K562 (cell line): ENCODE measurements at regions not wholly inside any gene's neighbourhood (a gene's known extent, or its start where the extent isn't known, plus 50 kb on each side); places are given as distances from the start of the nearest gene placed in this dataset.

Experiments
- ATAC-seq: fragments of 200-7000 bp; cut with Tn5 transposase; 3 replicates; pipeline ENCODE4 v1.9.1; 2020; ENCODE audit warnings: moderate library complexity
- BruUV-seq: library from RNA; stranded (reverse); fragments of 400-500 nt; replicated peaks from 2 replicates; lab custom pipeline; 2021; lab: Mats Ljungman, UMichigan
- CTCF ChIA-PET: fragments of 300-600 bp; formaldehyde crosslinking; extraction: SDS; loops from one replicate; lab custom pipeline; 2021; ENCODE audit warnings: low intra/inter-chr PET ratio; lab: Yijun Ruan, JAX
- POLR2A ChIA-PET: fragments of 300-600, 350-650 bp; sonication (Branson Sonifier 250); formaldehyde crosslinking; extraction: SDS; loops from one replicate; lab custom pipeline; 2021; ENCODE audit warnings: antibody characterized with exemption, inconsistent platforms; lab: Yijun Ruan, JAX
- DNase-seq, 4 experiments: peaks; one replicate each; pipeline versions ENCODE4 v3.0.0 to v3.0.0-alpha.2; 2011 to 2018; ENCODE audit warnings: low spot score in 3 of 4, mixed read lengths in 3 of 4; ENCODE audit errors: extremely low read depth in 1 of 4
- FAIRE-seq: peaks from 2 replicates; lab custom pipeline; 2011; peaks lifted over from hg19 to GRCh38; lab: Jason Lieb, UNC
- H2AFZ ChIP-seq: 2 replicates; pipeline ENCODE4 v1.6.0; 2011; ENCODE audit warnings: low read depth, low read length, control low read depth, inconsistent platforms
- H3K27ac ChIP-seq: fragments of 200-600 bp; 3 replicates; pipeline ENCODE4 v1.8.0; 2011; ENCODE audit warnings: low read depth, mild to moderate bottlenecking, control low read depth, inconsistent platforms, low read length, moderate library complexity, mixed read lengths; ENCODE audit errors: extremely low read depth
- H3K27me3 ChIP-seq, 2 experiments: fragments of 300-600 bp in 1 of 2; 2 replicates in 1 of 2; 3 replicates in 1 of 2; pipeline versions ENCODE4 v1.6.0 to v1.8.0; 2011; ENCODE audit warnings: inconsistent platforms in 2 of 2, low read length in 2 of 2, mild to moderate bottlenecking in 1 of 2, mixed read lengths in 1 of 2, moderate library complexity in 1 of 2; ENCODE audit not compliant: control insufficient read depth in 2 of 2, insufficient read depth in 2 of 2
- H3K36me3 ChIP-seq: fragments of 300-600 bp; 3 replicates; pipeline ENCODE4 v1.8.0; 2011; ENCODE audit warnings: mild to moderate bottlenecking, low read length, inconsistent platforms; ENCODE audit not compliant: control insufficient read depth, insufficient read depth
- H3K4me1 ChIP-seq, 2 experiments: fragments of 200-600 bp in 1 of 2; replicated peaks in 1 of 2; 2 replicates in 1 of 2; 3 replicates in 1 of 2; pipeline versions ENCODE4 v1.5.1 to v1.8.0; 2011; ENCODE audit warnings: inconsistent platforms in 2 of 2, low read length in 2 of 2, mild to moderate bottlenecking in 1 of 2, mixed read lengths in 1 of 2, moderate library complexity in 1 of 2; ENCODE audit not compliant: control insufficient read depth in 2 of 2, insufficient read depth in 2 of 2
- H3K4me2 ChIP-seq: 2 replicates; pipeline ENCODE4 v1.6.1; 2011; ENCODE audit warnings: low read length, control low read depth, inconsistent platforms, mixed read lengths; ENCODE audit not compliant: insufficient read depth
- H3K4me3 ChIP-seq: fragments of 200-600 bp; sonication (generic), shearing (Covaris generic); 2 replicates; pipeline ENCODE4 v1.5.1; 2016; ENCODE audit warnings: control low read depth, inconsistent platforms
- H3K79me2 ChIP-seq: fragments of 200-600 bp; 3 replicates; pipeline ENCODE4 v1.8.0; 2011; ENCODE audit warnings: low read length, inconsistent platforms; ENCODE audit not compliant: control insufficient read depth, insufficient read depth
- H3K9ac ChIP-seq, 2 experiments: 2 replicates each; pipeline versions ENCODE4 v1.6.0 to v1.6.1; 2011; ENCODE audit warnings: low read depth in 2 of 2, low read length in 2 of 2, control low read depth in 1 of 2, inconsistent platforms in 1 of 2, mild to moderate bottlenecking in 1 of 2, mixed read lengths in 1 of 2; ENCODE audit not compliant: insufficient read depth in 1 of 2
- H3K9me1 ChIP-seq: one replicate; pipeline ENCODE4 v1.6.0; 2011; ENCODE audit warnings: inconsistent platforms, mild to moderate bottlenecking, low read length, moderate library complexity; ENCODE audit not compliant: control insufficient read depth, insufficient read depth
- H3K9me3 ChIP-seq: replicated peaks from 2 replicates; pipeline ENCODE4 v1.5.1; 2011; ENCODE audit warnings: low read depth, low read length, inconsistent platforms; ENCODE audit not compliant: control insufficient read depth, insufficient read depth
- H4K20me1 ChIP-seq: replicated peaks from 2 replicates; pipeline ENCODE4 v1.6.1; 2011; ENCODE audit warnings: low read length, inconsistent platforms, mixed read lengths; ENCODE audit not compliant: control insufficient read depth, insufficient read depth
- BACH1 ChIP-seq: fragments of 200-800 bp; sonication (Bioruptor generic); IDR thresholded peaks from 2 replicates; pipeline ENCODE4 v1.6.1; 2016; ENCODE audit warnings: missing genetic modification characterization, missing compliant biosample characterization
- PCBP2 ChIP-seq: fragments of 200-400 bp; formaldehyde crosslinking; IDR thresholded peaks from 2 replicates; pipeline ENCODE4 v1.6.1; 2018; ENCODE audit warnings: low read length, low read depth, mild to moderate bottlenecking, moderate library complexity; ENCODE audit not compliant: poor library complexity, severe bottlenecking
- POLR2AphosphoS5 ChIP-seq: IDR thresholded peaks from 2 replicates; pipeline ENCODE4 v1.6.1; 2011; ENCODE audit warnings: mild to moderate bottlenecking, low read depth, low read length, moderate library complexity; ENCODE audit not compliant: control insufficient read depth, insufficient read depth
- POU5F1 ChIP-seq: fragments of 150-350 bp; IDR thresholded peaks from 2 replicates; pipeline ENCODE4 v1.6.1; 2014; ENCODE audit warnings: borderline replicate concordance, low read length, low read depth, mild to moderate bottlenecking; ENCODE audit not compliant: partially characterized antibody
- SIN3B ChIP-seq: fragments of 450-650 bp; IDR thresholded peaks from 2 replicates; pipeline ENCODE4 v1.6.1; 2017; ENCODE audit warnings: low read depth, mild to moderate bottlenecking, moderate library complexity
- TBL1XR1 ChIP-seq, 2 experiments: IDR thresholded peaks; 2 replicates each; pipeline ENCODE4 v1.6.1; 2012; ENCODE audit warnings: improper control_type of control experiment in 2 of 2, low read length in 2 of 2, mild to moderate bottlenecking in 1 of 2
- ZFP1 ChIP-seq: fragments of 450-650 bp; formaldehyde crosslinking; IDR thresholded peaks from 2 replicates; pipeline ENCODE4 v1.4.0; 2020; ENCODE audit warnings: mild to moderate bottlenecking, mixed read lengths
- ZNF551 ChIP-seq: fragments of 250-450 bp; sonication (Bioruptor Pico); IDR thresholded peaks from 2 replicates; pipeline ENCODE4 v1.5.0; 2021; ENCODE audit warnings: mild to moderate bottlenecking, moderate library complexity
- ZNF699 ChIP-seq: fragments of 250-450 bp; sonication (Bioruptor Pico); IDR thresholded peaks from 2 replicates; pipeline ENCODE4 v1.8.0; 2021; ENCODE audit warnings: mild to moderate bottlenecking, moderate library complexity; ENCODE audit not compliant: insufficient replicate concordance
- ZSCAN32 ChIP-seq: fragments of 450-650 bp; formaldehyde crosslinking; IDR thresholded peaks from 2 replicates; pipeline ENCODE4 v1.4.0; 2020; ENCODE audit warnings: mild to moderate bottlenecking, moderate library complexity
- WGBS: fragments of 100-300 bp; shearing (Covaris generic); methylation state at CpG from one replicate; pipeline ENCODE4 v1.1.6; 2016; ENCODE audit warnings: low coverage, mixed read lengths; ENCODE audit not compliant: insufficient coverage; ENCODE audit errors: missing lambda C conversion rate; 5-methylcytosine and 5-hydroxymethylcytosine counted together
- in situ Hi-C: fragments of 300-500 bp; cut with MboI; formaldehyde crosslinking; loops from 4 replicates; pipeline ENCODE4 v1.15.0; 2018; ENCODE audit warnings: inconsistent platforms, mixed read lengths
- intact Hi-C: fragments of 100-400 bp; cut with micrococcal nuclease; formaldehyde crosslinking; loops from 2 replicates; pipeline ENCODE4 v1.14.2; 2022
- TF ChIP-seq, protein P1 (sequence below): sonication (generic); formaldehyde crosslinking; IDR thresholded peaks from 2 replicates; pipeline ENCODE4 v1.8.0; 2023; ENCODE audit warnings: missing genetic modification reagents, mild to moderate bottlenecking, borderline replicate concordance
- TF ChIP-seq, protein P2 (sequence below): sonication (generic); formaldehyde crosslinking; IDR thresholded peaks from 2 replicates; pipeline ENCODE4 v1.4.0; 2020; ENCODE audit warnings: mild to moderate bottlenecking, missing genetic modification reagents
- TF ChIP-seq, protein P3 (sequence below): fragments of 200-800 bp; sonication (Bioruptor generic); IDR thresholded peaks from 2 replicates; pipeline ENCODE4 v1.6.1; 2017; ENCODE audit warnings: missing genetic modification characterization, missing compliant biosample characterization

DNA sequence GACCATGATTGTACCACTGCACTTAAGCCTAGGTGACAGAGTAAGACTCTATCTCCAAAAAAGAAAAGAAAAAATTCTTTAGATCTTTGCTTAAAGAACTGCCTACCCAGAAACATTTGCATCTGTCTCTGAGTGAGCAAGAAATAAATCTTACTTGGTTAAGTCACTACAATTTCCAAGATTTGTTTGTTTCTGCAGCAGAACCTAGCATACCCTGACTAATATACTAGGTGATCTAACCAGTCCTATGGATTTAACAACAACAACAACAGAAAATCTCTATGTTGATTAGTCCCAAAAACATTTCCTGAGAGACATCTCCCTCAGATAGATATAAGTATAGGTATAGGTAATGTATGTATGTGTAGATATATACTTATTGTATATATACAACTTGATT lies 549.3 kb upstream of the PSMD7 start (continued):
- TF ChIP-seq, protein P1, sequence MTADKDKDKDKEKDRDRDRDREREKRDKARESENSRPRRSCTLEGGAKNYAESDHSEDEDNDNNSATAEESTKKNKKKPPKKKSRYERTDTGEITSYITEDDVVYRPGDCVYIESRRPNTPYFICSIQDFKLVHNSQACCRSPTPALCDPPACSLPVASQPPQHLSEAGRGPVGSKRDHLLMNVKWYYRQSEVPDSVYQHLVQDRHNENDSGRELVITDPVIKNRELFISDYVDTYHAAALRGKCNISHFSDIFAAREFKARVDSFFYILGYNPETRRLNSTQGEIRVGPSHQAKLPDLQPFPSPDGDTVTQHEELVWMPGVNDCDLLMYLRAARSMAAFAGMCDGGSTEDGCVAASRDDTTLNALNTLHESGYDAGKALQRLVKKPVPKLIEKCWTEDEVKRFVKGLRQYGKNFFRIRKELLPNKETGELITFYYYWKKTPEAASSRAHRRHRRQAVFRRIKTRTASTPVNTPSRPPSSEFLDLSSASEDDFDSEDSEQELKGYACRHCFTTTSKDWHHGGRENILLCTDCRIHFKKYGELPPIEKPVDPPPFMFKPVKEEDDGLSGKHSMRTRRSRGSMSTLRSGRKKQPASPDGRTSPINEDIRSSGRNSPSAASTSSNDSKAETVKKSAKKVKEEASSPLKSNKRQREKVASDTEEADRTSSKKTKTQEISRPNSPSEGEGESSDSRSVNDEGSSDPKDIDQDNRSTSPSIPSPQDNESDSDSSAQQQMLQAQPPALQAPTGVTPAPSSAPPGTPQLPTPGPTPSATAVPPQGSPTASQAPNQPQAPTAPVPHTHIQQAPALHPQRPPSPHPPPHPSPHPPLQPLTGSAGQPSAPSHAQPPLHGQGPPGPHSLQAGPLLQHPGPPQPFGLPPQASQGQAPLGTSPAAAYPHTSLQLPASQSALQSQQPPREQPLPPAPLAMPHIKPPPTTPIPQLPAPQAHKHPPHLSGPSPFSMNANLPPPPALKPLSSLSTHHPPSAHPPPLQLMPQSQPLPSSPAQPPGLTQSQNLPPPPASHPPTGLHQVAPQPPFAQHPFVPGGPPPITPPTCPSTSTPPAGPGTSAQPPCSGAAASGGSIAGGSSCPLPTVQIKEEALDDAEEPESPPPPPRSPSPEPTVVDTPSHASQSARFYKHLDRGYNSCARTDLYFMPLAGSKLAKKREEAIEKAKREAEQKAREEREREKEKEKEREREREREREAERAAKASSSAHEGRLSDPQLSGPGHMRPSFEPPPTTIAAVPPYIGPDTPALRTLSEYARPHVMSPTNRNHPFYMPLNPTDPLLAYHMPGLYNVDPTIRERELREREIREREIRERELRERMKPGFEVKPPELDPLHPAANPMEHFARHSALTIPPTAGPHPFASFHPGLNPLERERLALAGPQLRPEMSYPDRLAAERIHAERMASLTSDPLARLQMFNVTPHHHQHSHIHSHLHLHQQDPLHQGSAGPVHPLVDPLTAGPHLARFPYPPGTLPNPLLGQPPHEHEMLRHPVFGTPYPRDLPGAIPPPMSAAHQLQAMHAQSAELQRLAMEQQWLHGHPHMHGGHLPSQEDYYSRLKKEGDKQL (CRISPR knock-in tag): no peak
- no peak for TF ChIP-seq PCBP2

DNA sequence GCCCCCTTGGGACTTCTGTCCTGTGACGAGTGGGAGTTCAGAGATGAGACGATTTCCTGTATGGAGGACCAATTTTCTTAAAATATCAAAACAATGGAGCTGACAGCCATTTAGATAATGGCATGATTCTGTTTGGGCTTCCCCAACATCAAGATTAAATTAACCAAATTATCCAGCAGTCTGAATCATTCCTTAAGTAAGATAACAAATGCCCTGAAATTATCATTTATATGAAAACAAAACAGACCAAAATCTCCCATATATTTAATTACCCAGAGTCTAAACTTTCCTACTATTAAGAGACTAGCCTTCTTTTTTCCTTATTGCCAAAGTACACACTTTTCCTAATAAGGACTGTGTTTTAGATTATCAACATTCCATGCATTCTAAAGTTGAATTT lies 550.1 kb upstream of the PSMD7 start:
- intact Hi-C loops (no loop called here), in situ Hi-C loops (no loop called here)
- no peaks in the 10 kb centered on the region for H3K27me3 ChIP-seq
- H3K4me3 ChIP-seq: no peak overlapping the region
- no peaks in the 10 kb centered on the region for H4K20me1 ChIP-seq
- H3K27ac ChIP-seq: no peak overlapping the region
- H3K9me1 ChIP-seq: no peaks in the 10 kb centered on the region
- no peak for ATAC-seq
- no peaks in the 10 kb centered on the region for H3K4me1 ChIP-seq
- 0% methylated on average over 2 of the region's 2 CpGs for WGBS
- H3K9ac ChIP-seq: no peak overlapping the region
- FAIRE-seq: no peak
- no TSS peak for BruUV-seq
- CTCF ChIA-PET: no interaction called here
- POLR2A ChIA-PET: no interaction called here
- no peak overlapping the region for H3K4me2 ChIP-seq
- H3K36me3 ChIP-seq: no peaks in the 10 kb centered on the region
- DNase-seq: no peak
- H3K9me3 ChIP-seq: no peaks in the 10 kb centered on the region
- H3K79me2 ChIP-seq: no peaks in the 10 kb centered on the region
- H2AFZ ChIP-seq: no peak overlapping the region
- TF ChIP-seq ZSCAN32 (CRISPR knock-in tag) (no peak), TBL1XR1 (IDR thresholded peaks at IDR 0.05; ENCODE audit: low read length in 2 of 2) (no peak), ZNF699 (CRISPR knock-in tag) (no peak), POU5F1 (no peak), BACH1 (no peak), SIN3B (no peak), ZNF551 (CRISPR knock-in tag) (no peak), ZFP1 (CRISPR knock-in tag) (no peak), POLR2AphosphoS5 (no peak)
- TF ChIP-seq, protein P2, sequence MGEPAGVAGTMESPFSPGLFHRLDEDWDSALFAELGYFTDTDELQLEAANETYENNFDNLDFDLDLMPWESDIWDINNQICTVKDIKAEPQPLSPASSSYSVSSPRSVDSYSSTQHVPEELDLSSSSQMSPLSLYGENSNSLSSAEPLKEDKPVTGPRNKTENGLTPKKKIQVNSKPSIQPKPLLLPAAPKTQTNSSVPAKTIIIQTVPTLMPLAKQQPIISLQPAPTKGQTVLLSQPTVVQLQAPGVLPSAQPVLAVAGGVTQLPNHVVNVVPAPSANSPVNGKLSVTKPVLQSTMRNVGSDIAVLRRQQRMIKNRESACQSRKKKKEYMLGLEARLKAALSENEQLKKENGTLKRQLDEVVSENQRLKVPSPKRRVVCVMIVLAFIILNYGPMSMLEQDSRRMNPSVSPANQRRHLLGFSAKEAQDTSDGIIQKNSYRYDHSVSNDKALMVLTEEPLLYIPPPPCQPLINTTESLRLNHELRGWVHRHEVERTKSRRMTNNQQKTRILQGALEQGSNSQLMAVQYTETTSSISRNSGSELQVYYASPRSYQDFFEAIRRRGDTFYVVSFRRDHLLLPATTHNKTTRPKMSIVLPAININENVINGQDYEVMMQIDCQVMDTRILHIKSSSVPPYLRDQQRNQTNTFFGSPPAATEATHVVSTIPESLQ (CRISPR knock-in tag): no peak
- TF ChIP-seq, protein P3, sequence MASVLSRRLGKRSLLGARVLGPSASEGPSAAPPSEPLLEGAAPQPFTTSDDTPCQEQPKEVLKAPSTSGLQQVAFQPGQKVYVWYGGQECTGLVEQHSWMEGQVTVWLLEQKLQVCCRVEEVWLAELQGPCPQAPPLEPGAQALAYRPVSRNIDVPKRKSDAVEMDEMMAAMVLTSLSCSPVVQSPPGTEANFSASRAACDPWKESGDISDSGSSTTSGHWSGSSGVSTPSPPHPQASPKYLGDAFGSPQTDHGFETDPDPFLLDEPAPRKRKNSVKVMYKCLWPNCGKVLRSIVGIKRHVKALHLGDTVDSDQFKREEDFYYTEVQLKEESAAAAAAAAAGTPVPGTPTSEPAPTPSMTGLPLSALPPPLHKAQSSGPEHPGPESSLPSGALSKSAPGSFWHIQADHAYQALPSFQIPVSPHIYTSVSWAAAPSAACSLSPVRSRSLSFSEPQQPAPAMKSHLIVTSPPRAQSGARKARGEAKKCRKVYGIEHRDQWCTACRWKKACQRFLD: no peak
